HCT116 (cell line): ENCODE measurements at regions not wholly inside any gene's neighbourhood (a gene's known extent, or its start where the extent isn't known, plus 50 kb on each side); places are given as distances from the start of the nearest gene placed in this dataset.

ENCODE experiments used
- ATAC-seq: fragments of 200-7000 bp; cut with Tn5 transposase; 2 replicates; pipeline ENCODE4 v1.9.1; 2020; ENCODE audit warnings: mild to moderate bottlenecking, moderate library complexity
- BruUV-seq: library from RNA; stranded (reverse); fragments of 400-500 nt; replicated peaks from 2 replicates; lab custom pipeline; 2021; lab: Mats Ljungman, UMichigan
- CTCF ChIA-PET: fragments of 300-600 bp; sonication (Branson Sonifier 250); formaldehyde crosslinking; loops from one replicate; lab custom pipeline; 2021; ENCODE audit warnings: antibody characterized with exemption; lab: Charles Lee
- POLR2A ChIA-PET: fragments of 300-600, 350-600 bp; sonication (Branson Sonifier 250); formaldehyde crosslinking; loops from one replicate; lab custom pipeline; 2021; ENCODE audit warnings: antibody characterized with exemption; lab: Charles Lee
- RAD21 ChIA-PET, 2 experiments: fragments of 300-600 bp; sonication (Branson Sonifier 250); formaldehyde crosslinking; loops; one replicate each; lab custom pipeline; 2023; ENCODE audit warnings: low total read pairs in 2 of 2; ENCODE audit not compliant: uncharacterized antibody in 2 of 2, unreplicated experiment in 2 of 2, low non-redundant PET in 1 of 2; lab: Charles Lee
- DNase-seq: peaks from one replicate; pipeline ENCODE4 v3.0.0-alpha.2; 2010; ENCODE audit warnings: low read depth, low spot score
- H2AFZ ChIP-seq: fragments of 200-600 bp; shearing (Covaris generic), sonication (generic); 2 replicates; pipeline ENCODE4 v1.6.1; 2017; ENCODE audit warnings: low read depth, mixed run types, mixed read lengths, antibody characterized with exemption, low read length; ENCODE audit not compliant: poor library complexity, severe bottlenecking
- H3K27ac ChIP-seq: 2 replicates; pipeline ENCODE4 v1.5.1; 2012; ENCODE audit warnings: low read depth, low read length
- H3K27me3 ChIP-seq: fragments of 200-600 bp; sonication (generic); 2 replicates; pipeline ENCODE4 v1.6.1; 2016; ENCODE audit warnings: mixed run types, low read length, mixed read lengths; ENCODE audit not compliant: insufficient read depth
- H3K36me3 ChIP-seq, 2 experiments: fragments of 200-500 bp in 1 of 2; fragments of 200-600 bp in 1 of 2; sonication (Bioruptor generic) in 1 of 2; sonication (generic) in 1 of 2; 2 replicates each; pipeline versions ENCODE4 v1.5.1 to v1.6.1; 2014 to 2016; ENCODE audit warnings: low read length in 2 of 2, inconsistent platforms in 1 of 2, mixed read lengths in 1 of 2, mixed run types in 1 of 2; ENCODE audit not compliant: insufficient read depth in 2 of 2, control insufficient read depth in 1 of 2
- H3K4me1 ChIP-seq, 2 experiments: fragments of 200-600 bp in 1 of 2; sonication (generic) in 1 of 2; 2 replicates each; pipeline versions ENCODE4 v1.5.1 to v1.6.1; 2012 to 2017; ENCODE audit warnings: low read length in 2 of 2, inconsistent platforms in 1 of 2, mild to moderate bottlenecking in 1 of 2, mixed read lengths in 1 of 2, mixed run types in 1 of 2, moderate library complexity in 1 of 2; ENCODE audit not compliant: insufficient read depth in 2 of 2, control insufficient read depth in 1 of 2
- H3K4me2 ChIP-seq: fragments of 200-600 bp; sonication (generic); 2 replicates; pipeline ENCODE4 v1.6.1; 2017; ENCODE audit warnings: mixed run types, low read length, mixed read lengths
- H3K4me3 ChIP-seq, 2 experiments: fragments of 200-600 bp in 1 of 2; sonication (generic) in 1 of 2; replicated peaks in 1 of 2; 2 replicates each; pipeline ENCODE4 v1.5.1; 2011 to 2016; ENCODE audit warnings: low read length in 2 of 2, control low read depth in 1 of 2, low read depth in 1 of 2, mild to moderate bottlenecking in 1 of 2, mixed read lengths in 1 of 2, mixed run types in 1 of 2
- H3K79me2 ChIP-seq: fragments of 200-600 bp; sonication (generic); 2 replicates; pipeline ENCODE4 v1.6.1; 2017; ENCODE audit warnings: mild to moderate bottlenecking, mixed run types, low read length, moderate library complexity, mixed read lengths; ENCODE audit not compliant: insufficient read depth
- H3K9ac ChIP-seq: fragments of 200-600 bp; sonication (generic); 2 replicates; pipeline ENCODE4 v1.6.1; 2016; ENCODE audit warnings: low read length, mixed read lengths
- H3K9me2 ChIP-seq: fragments of 200-600 bp; sonication (generic), shearing (Covaris generic); 2 replicates; pipeline ENCODE4 v1.6.1; 2017; ENCODE audit warnings: mixed run types, mild to moderate bottlenecking, moderate library complexity; ENCODE audit not compliant: insufficient read depth
- H3K9me3 ChIP-seq, 2 experiments: fragments of 200-500 bp in 1 of 2; fragments of 200-600 bp in 1 of 2; sonication (Bioruptor generic) in 1 of 2; sonication (generic) in 1 of 2; 2 replicates each; pipeline ENCODE4 v1.6.1; 2014 to 2017; ENCODE audit warnings: low read length in 2 of 2, mixed read lengths in 2 of 2, inconsistent platforms in 1 of 2, low read depth in 1 of 2, mild to moderate bottlenecking in 1 of 2, mixed run types in 1 of 2, moderate library complexity in 1 of 2; ENCODE audit not compliant: control insufficient read depth in 1 of 2, insufficient read depth in 1 of 2
- H4K20me1 ChIP-seq: fragments of 200-600 bp; sonication (generic), shearing (Covaris generic); 2 replicates; pipeline ENCODE4 v1.6.1; 2017; ENCODE audit warnings: mixed run types, mild to moderate bottlenecking, moderate library complexity; ENCODE audit not compliant: insufficient read depth
- CEBPB ChIP-seq: IDR thresholded peaks from 2 replicates; pipeline ENCODE4 v1.6.1; 2012; ENCODE audit warnings: low read depth
- EZH2 ChIP-seq: fragments of 200-600 bp; sonication (generic); IDR thresholded peaks from 2 replicates; pipeline ENCODE4 v1.6.1; 2017; ENCODE audit warnings: antibody characterized with exemption, mixed run types
- EZH2phosphoT487 ChIP-seq: fragments of 200-600 bp; IDR thresholded peaks from 2 replicates; pipeline ENCODE4 v1.6.1; 2018; ENCODE audit warnings: antibody characterized with exemption, borderline replicate concordance
- JUND ChIP-seq: IDR thresholded peaks from 2 replicates; pipeline ENCODE4 v1.6.1; 2012
- POLR2A ChIP-seq: IDR thresholded peaks from 2 replicates; pipeline ENCODE4 v1.7.0; 2011; ENCODE audit warnings: borderline replicate concordance; ENCODE audit not compliant: insufficient read depth, insufficient read length; ENCODE audit errors: extremely low read depth
- POLR2AphosphoS5 ChIP-seq: IDR thresholded peaks from 2 replicates; pipeline ENCODE4 v1.6.1; 2011; ENCODE audit warnings: mild to moderate bottlenecking, low read depth, low read length, moderate library complexity
- RAD21 ChIP-seq: IDR thresholded peaks from 2 replicates; pipeline ENCODE4 v1.6.1; 2012; ENCODE audit warnings: low read depth, mild to moderate bottlenecking
- SRF ChIP-seq: IDR thresholded peaks from 2 replicates; pipeline ENCODE4 v1.6.1; 2012; ENCODE audit warnings: low read depth
- TCF7L2 ChIP-seq: IDR thresholded peaks from 2 replicates; pipeline ENCODE4 v1.7.0; 2011; ENCODE audit warnings: borderline replicate concordance, inconsistent platforms; ENCODE audit not compliant: insufficient read depth, insufficient read length; ENCODE audit errors: extremely low read depth
- intact Hi-C: fragments of 100-400 bp; cut with micrococcal nuclease; formaldehyde crosslinking; loops from 2 replicates; pipeline ENCODE4 v1.10.0; 2022
- TF ChIP-seq, protein P1 (sequence below): IDR thresholded peaks from 2 replicates; pipeline ENCODE4 v1.6.1; 2012
- TF ChIP-seq, protein P2 (sequence below), 3 experiments: fragments of 200-600 bp in 1 of 3; sonication (generic) in 1 of 3; IDR thresholded peaks in 2 of 3; conservative IDR thresholded peaks in 1 of 3; 2 replicates each; pipeline ENCODE4 v1.5.1; 2012 to 2017; ENCODE audit warnings: low read depth in 2 of 3, low read length in 2 of 3, antibody characterized with exemption in 1 of 3, borderline replicate concordance in 1 of 3, control low read depth in 1 of 3, mild to moderate bottlenecking in 1 of 3, mixed read lengths in 1 of 3, mixed run types in 1 of 3, moderate library complexity in 1 of 3; ENCODE audit not compliant: insufficient read depth in 1 of 3

DNA sequence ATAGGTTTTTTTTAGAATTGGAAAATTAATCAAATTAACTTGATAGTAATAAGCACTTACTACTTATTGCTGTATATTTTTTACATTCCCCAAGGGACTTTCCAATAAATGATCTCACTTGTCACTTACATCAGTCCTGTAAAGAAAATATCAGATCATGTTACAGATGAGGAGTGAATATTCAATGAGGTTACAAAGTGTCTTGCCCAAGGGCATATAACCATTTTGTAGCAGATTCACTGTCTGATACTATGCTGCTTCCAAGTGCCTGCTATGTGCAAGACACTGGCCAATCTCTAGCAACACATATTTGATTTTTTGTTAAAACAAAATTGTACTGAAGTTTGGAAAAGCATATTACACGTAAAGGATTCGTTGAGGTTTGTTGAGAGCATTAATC is 1287.7 kb downstream of the FAM133A start:
- intact Hi-C loops, result no loop called here
- BruUV-seq, result no TSS peak
- no peaks in the 10 kb centered on the region for H3K27me3 ChIP-seq

DNA sequence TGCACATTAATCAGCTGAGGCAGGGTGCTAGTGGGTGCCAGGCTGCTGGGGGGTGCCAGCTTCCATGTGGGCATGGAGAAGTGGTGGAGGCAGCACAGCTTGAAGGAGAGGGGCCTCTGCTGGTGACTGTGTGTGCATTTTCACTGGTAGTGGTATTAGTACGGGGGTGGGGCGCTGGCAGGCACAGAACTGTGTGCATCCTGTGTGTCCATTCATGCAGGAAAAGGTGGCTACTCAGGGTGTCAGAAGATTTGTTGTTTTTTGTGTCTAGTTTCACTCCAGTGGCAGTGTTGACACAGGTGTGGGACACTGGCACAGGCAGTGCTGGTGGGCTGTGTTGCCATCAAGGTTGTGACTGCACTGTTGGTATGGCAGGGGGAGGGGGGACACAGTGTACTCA is 1303.6 kb downstream of the FAM133A start:
- no peak for ATAC-seq
- RAD21 ChIA-PET, result no interaction called here
- TF ChIP-seq POLR2AphosphoS5 (no peak), CEBPB (no peak), EZH2phosphoT487 (no peak), TCF7L2 (no peak), POLR2A (no peak)
- TF ChIP-seq, protein P1, sequence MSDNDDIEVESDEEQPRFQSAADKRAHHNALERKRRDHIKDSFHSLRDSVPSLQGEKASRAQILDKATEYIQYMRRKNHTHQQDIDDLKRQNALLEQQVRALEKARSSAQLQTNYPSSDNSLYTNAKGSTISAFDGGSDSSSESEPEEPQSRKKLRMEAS, result no peak
- POLR2A ChIA-PET, result no interaction called here
- H3K9me3 ChIP-seq, result no peaks in the 10 kb centered on the region
- DNase-seq, result no peak
- intact Hi-C loops, result no loop called here
- no peaks in the 10 kb centered on the region for H3K27me3 ChIP-seq
- H3K36me3 ChIP-seq, result no peaks in the 10 kb centered on the region
- H3K9me2 ChIP-seq, result no peaks in the 10 kb centered on the region
- no peak overlapping the region for H2AFZ ChIP-seq
- no peaks in the 10 kb centered on the region for H3K4me1 ChIP-seq
- no TSS peak for BruUV-seq
- no peak overlapping the region for H3K9ac ChIP-seq
- no peak overlapping the region for H3K4me2 ChIP-seq
- CTCF ChIA-PET, result no interaction called here
- H4K20me1 ChIP-seq, result no peaks in the 10 kb centered on the region
- H3K79me2 ChIP-seq, result no peaks in the 10 kb centered on the region
- no peak overlapping the region for H3K4me3 ChIP-seq
- H3K27ac ChIP-seq, result no peak overlapping the region

More for the DNA sequence above, 1287.7 kb downstream of the FAM133A start:
- ATAC-seq, result no peak
- Histone ChIP-seq H4K20me1 (no peaks in the 10 kb centered on the region), H3K4me2 (no peak overlapping the region), H3K4me3 (no peak overlapping the region), H2AFZ (no peak overlapping the region), H3K4me1 (no peaks in the 10 kb centered on the region), H3K9me2 (no peaks in the 10 kb centered on the region), H3K36me3 (no peaks in the 10 kb centered on the region)
- ChIA-PET RAD21 (no interaction called here), POLR2A (no interaction called here)
- TF ChIP-seq TCF7L2 (no peak), EZH2 (no peak), RAD21 (no peak), SRF (no peak), JUND (no peak)
- TF ChIP-seq, protein P2, sequence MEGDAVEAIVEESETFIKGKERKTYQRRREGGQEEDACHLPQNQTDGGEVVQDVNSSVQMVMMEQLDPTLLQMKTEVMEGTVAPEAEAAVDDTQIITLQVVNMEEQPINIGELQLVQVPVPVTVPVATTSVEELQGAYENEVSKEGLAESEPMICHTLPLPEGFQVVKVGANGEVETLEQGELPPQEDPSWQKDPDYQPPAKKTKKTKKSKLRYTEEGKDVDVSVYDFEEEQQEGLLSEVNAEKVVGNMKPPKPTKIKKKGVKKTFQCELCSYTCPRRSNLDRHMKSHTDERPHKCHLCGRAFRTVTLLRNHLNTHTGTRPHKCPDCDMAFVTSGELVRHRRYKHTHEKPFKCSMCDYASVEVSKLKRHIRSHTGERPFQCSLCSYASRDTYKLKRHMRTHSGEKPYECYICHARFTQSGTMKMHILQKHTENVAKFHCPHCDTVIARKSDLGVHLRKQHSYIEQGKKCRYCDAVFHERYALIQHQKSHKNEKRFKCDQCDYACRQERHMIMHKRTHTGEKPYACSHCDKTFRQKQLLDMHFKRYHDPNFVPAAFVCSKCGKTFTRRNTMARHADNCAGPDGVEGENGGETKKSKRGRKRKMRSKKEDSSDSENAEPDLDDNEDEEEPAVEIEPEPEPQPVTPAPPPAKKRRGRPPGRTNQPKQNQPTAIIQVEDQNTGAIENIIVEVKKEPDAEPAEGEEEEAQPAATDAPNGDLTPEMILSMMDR (IDR thresholded peaks at IDR 0.05 in 2 of 3, conservative IDR thresholded peaks at IDR 0.05 in 1 of 3; ENCODE audit: borderline replicate concordance in 1 of 3, insufficient read depth in 1 of 3, low read depth in 2 of 3, low read length in 2 of 3), result no peak
- TF ChIP-seq, all 23 proteins: peak for 0
- Histone ChIP-seq H3K9ac (no peak overlapping the region), H3K27ac (no peak overlapping the region), H3K79me2 (no peaks in the 10 kb centered on the region), H3K9me3 (no peaks in the 10 kb centered on the region)
- DNase-seq, result no peak
- CTCF ChIA-PET, result no interaction called here
